CD4-positive, alpha-beta T cell (primary cell): ENCODE measurements at regions not wholly inside any gene's neighbourhood (a gene's known extent, or its start where the extent isn't known, plus 50 kb on each side); places are given as distances from the start of the nearest gene placed in this dataset.

ENCODE experiments used
- ATAC-seq: fragments of 200-7000 bp; cut with Tn5 transposase; one replicate; pipeline ENCODE4 v1.10.0; 2022; ENCODE audit warnings: mild to moderate bottlenecking; ENCODE audit not compliant: poor library complexity
- CTCF ChIA-PET: fragments of 350-600 bp; sonication (Branson Sonifier 250); formaldehyde crosslinking; loops from one replicate; lab custom pipeline; 2021; ENCODE audit warnings: antibody characterized with exemption, inconsistent platforms; lab: Charles Lee
- POLR2A ChIA-PET: fragments of 350-600 bp; sonication (Branson Sonifier 250); formaldehyde crosslinking; loops from one replicate; lab custom pipeline; 2021; ENCODE audit warnings: antibody characterized with exemption, inconsistent platforms; lab: Charles Lee
- DNase-seq, 14 experiments: peaks; one replicate each; pipeline ENCODE4 v3.0.0-alpha.2; 2013 to 2020; ENCODE audit warnings: mixed read lengths in 2 of 14
- H3K27ac ChIP-seq, 2 donors: one replicate each; pipeline versions ENCODE4 v1.5.1 to v1.7.0; 2013; ENCODE audit warnings: low read length in 2 of 2, low read depth in 1 of 2, mild to moderate bottlenecking in 1 of 2
- H3K27me3 ChIP-seq, 2 experiments: 1 replicate in 1 of 2; 2 replicates in 1 of 2; pipeline versions ENCODE4 v1.6.1 to v1.7.0; 2013; ENCODE audit warnings: low read length in 2 of 2, control low read depth in 1 of 2, mild to moderate bottlenecking in 1 of 2, moderate library complexity in 1 of 2; ENCODE audit not compliant: insufficient read depth in 2 of 2, control insufficient read depth in 1 of 2
- H3K36me3 ChIP-seq: one replicate; pipeline ENCODE4 v1.6.1; 2013; ENCODE audit warnings: low read length, control low read depth; ENCODE audit not compliant: insufficient read depth
- H3K4me1 ChIP-seq: one replicate; pipeline ENCODE4 v1.6.1; 2013; ENCODE audit warnings: low read length, control low read depth; ENCODE audit not compliant: insufficient read depth
- H3K4me3 ChIP-seq: one replicate; pipeline ENCODE4 v1.5.1; 2013; ENCODE audit warnings: mild to moderate bottlenecking, low read length, moderate library complexity
- H3K9me3 ChIP-seq, 2 experiments: 1 replicate in 1 of 2; 2 replicates in 1 of 2; pipeline versions ENCODE4 v1.6.1 to v1.7.0; 2013; ENCODE audit warnings: low read length in 2 of 2, mild to moderate bottlenecking in 2 of 2, control low read depth in 1 of 2, moderate library complexity in 1 of 2; ENCODE audit not compliant: control insufficient read depth in 1 of 2, insufficient read depth in 1 of 2
- H3K27ac Mint-ChIP-seq: one replicate; pipeline ENCODE4 v1.8.0; 2020; ENCODE audit warnings: mixed read lengths
- H3K27me3 Mint-ChIP-seq: one replicate; pipeline ENCODE4 v1.8.0; 2021; ENCODE audit warnings: mixed read lengths
- H3K36me3 Mint-ChIP-seq: one replicate; pipeline ENCODE4 v1.8.0; 2021; ENCODE audit warnings: low read depth, mixed read lengths
- H3K4me1 Mint-ChIP-seq: one replicate; pipeline ENCODE4 v1.8.0; 2021; ENCODE audit warnings: low read depth, mixed read lengths
- H3K4me3 Mint-ChIP-seq: one replicate; pipeline ENCODE4 v1.8.0; 2020; ENCODE audit warnings: mild to moderate bottlenecking, mixed read lengths
- H3K9me3 Mint-ChIP-seq: one replicate; pipeline ENCODE4 v1.8.0; 2020; ENCODE audit warnings: mixed read lengths
- intact Hi-C, 2 experiments: fragments of 100-400 bp; cut with DNase I in 1 of 2; cut with micrococcal nuclease in 1 of 2; formaldehyde crosslinking; loops; one replicate each; pipeline versions ENCODE4 v1.15.1 to v1.9.0; 2023 to 2025; cut with DNase I, micrococcal nuclease
- TF ChIP-seq, protein P1 (sequence below): fragments of 200-600 bp; IDR thresholded peaks from one replicate; pipeline ENCODE4 v1.8.0; 2022; ENCODE audit warnings: antibody characterized with exemption, mild to moderate bottlenecking

GRCh38 chr3:115350606-115351005 lies 203.5 kb upstream of the ZBTB20 start:
- Histone ChIP-seq H3K4me3 (no peak overlapping the region), H3K4me1 (no peaks in the 10 kb centered on the region), H3K9me3 (no peaks in the 10 kb centered on the region), H3K27ac (no peak overlapping the region), H3K36me3 (no peaks in the 10 kb centered on the region), H3K27me3 (no peaks in the 10 kb centered on the region)
- Mint-ChIP-seq H3K36me3 (no peaks in the 10 kb centered on the region), H3K9me3 (no peaks in the 10 kb centered on the region), H3K27ac (no peak overlapping the region), H3K4me1 (no peaks in the 10 kb centered on the region), H3K4me3 (no peak overlapping the region), H3K27me3 (no peaks in the 10 kb centered on the region)
- POLR2A ChIA-PET, result no interaction called here
- ATAC-seq, result no peak
- DNase-seq, result no peak
- intact Hi-C loops, result no loop called here
- TF ChIP-seq, protein P1, sequence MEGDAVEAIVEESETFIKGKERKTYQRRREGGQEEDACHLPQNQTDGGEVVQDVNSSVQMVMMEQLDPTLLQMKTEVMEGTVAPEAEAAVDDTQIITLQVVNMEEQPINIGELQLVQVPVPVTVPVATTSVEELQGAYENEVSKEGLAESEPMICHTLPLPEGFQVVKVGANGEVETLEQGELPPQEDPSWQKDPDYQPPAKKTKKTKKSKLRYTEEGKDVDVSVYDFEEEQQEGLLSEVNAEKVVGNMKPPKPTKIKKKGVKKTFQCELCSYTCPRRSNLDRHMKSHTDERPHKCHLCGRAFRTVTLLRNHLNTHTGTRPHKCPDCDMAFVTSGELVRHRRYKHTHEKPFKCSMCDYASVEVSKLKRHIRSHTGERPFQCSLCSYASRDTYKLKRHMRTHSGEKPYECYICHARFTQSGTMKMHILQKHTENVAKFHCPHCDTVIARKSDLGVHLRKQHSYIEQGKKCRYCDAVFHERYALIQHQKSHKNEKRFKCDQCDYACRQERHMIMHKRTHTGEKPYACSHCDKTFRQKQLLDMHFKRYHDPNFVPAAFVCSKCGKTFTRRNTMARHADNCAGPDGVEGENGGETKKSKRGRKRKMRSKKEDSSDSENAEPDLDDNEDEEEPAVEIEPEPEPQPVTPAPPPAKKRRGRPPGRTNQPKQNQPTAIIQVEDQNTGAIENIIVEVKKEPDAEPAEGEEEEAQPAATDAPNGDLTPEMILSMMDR, result no peak
- CTCF ChIA-PET, result no interaction called here

DNA sequence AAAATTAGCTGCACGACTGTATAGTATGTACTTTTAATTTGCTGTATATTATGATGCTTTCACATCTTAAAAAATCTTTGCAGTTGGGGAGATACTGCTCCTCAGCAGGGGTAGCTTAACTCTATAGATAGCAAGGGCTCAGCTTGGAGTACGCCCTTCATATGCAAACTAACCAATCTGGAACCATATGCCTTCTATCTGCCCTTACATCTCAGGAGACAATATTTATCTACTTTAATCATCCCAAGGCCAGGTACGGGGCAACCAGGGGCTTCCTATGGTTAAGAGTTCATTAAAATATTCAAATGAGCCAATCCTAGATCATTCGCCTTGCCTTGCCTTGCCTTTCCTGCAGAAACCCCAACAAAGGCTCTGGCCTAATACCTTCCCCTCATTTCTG lies 204.1 kb upstream of the ZBTB20 start:
- Histone ChIP-seq H3K27me3 (no peaks in the 10 kb centered on the region), H3K4me1 (no peaks in the 10 kb centered on the region), H3K36me3 (no peaks in the 10 kb centered on the region), H3K9me3 (no peaks in the 10 kb centered on the region), H3K27ac (no peak overlapping the region), H3K4me3 (no peak overlapping the region)
- H3K4me1 Mint-ChIP-seq, result no peaks in the 10 kb centered on the region
- no peaks in the 10 kb centered on the region for H3K36me3 Mint-ChIP-seq
- ATAC-seq (no peak), DNase-seq (no peak)
- TF ChIP-seq, protein P1, result no peak
- H3K4me3 Mint-ChIP-seq, result no peak overlapping the region
- intact Hi-C loops, result no loop called here
- ChIA-PET POLR2A (no interaction called here), CTCF (no interaction called here)
- H3K27me3 Mint-ChIP-seq, result no peaks in the 10 kb centered on the region
- no peak overlapping the region for H3K27ac Mint-ChIP-seq
- H3K9me3 Mint-ChIP-seq, result no peaks in the 10 kb centered on the region

DNA sequence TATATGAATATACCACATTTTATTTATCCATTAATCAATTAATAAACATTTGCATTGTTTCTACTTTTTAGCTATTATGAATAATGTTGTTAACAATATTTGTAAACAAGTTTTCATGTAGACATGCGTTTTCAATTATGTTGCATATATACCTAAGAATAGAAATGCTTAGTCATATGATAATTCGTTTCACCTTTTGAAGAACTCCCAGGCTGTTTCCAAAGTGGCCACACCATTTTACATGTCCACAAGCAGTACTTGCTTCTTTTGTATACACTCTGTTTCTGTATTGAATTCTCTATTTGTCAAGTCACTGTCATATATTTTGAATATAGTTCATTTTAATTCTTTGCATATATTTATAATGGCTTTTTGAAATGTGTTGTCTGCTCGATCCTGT lies 206.9 kb upstream of the ZBTB20 start:
- ATAC-seq (no peak), DNase-seq (no peak)
- no peaks in the 10 kb centered on the region for H3K27me3 Mint-ChIP-seq
- H3K4me1 Mint-ChIP-seq, result no peaks in the 10 kb centered on the region
- H3K27me3 ChIP-seq, result no peaks in the 10 kb centered on the region
- no peak overlapping the region for H3K27ac Mint-ChIP-seq
- POLR2A ChIA-PET, result no interaction called here
- no peak overlapping the region for H3K27ac ChIP-seq
- H3K36me3 Mint-ChIP-seq, result no peaks in the 10 kb centered on the region
- intact Hi-C loops, result no loop called here
- no peaks in the 10 kb centered on the region for H3K9me3 ChIP-seq
- H3K4me3 Mint-ChIP-seq, result no peak overlapping the region
- H3K4me3 ChIP-seq, result no peak overlapping the region
- CTCF ChIA-PET, result interaction anchor here (1.4 kb wide), 1 partner anchor 20 kb away, joined by 3 read pairs; no protein-coding TSS in a partner anchor
- no peaks in the 10 kb centered on the region for H3K4me1 ChIP-seq
- H3K9me3 Mint-ChIP-seq, result no peaks in the 10 kb centered on the region
- no peaks in the 10 kb centered on the region for H3K36me3 ChIP-seq
- TF ChIP-seq, protein P1, result no peak
